IPS DF 4.7 (cell line): ENCODE measurements at regions not wholly inside any gene's neighbourhood (a gene's known extent, or its start where the extent isn't known, plus 50 kb on each side); places are given as distances from the start of the nearest gene placed in this dataset.
"Not testable (repeated sequence)": the region's sequence is repeated elsewhere in the genome, so short reads cannot be mapped to it uniquely, and the experiment has no call there.

Experiments used
- DNase-seq: peaks from one replicate; pipeline ENCODE4 v3.0.0-alpha.2; 2013; ENCODE audit warnings: low spot score; ENCODE audit errors: extremely low read depth

- DNase-seq: no peak
Measured at GRCh38 chr1:193406901-193407300, 220.5 kb upstream of the B3GALT2 start.

DNA sequence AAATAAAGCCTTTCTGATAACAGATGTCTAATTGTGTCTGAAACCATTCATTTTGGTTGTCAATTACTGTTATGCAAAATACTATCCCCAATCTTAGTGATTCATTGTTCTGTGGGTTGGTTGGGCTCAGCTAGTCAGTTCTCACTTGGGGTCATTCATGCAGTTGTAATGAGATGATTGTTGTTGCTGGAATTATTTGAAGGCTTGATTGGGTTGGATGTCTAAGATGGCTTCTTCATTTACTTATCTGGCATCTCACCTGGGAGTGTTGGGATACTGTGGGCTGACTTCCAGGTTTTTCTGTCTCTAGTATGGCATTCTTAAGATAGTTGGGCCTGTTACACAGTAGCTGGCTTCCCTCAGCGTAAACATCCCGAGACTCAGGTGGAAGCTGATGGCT, 217.8 kb upstream of the B3GALT2 start:
- no peak for DNase-seq

DNA sequence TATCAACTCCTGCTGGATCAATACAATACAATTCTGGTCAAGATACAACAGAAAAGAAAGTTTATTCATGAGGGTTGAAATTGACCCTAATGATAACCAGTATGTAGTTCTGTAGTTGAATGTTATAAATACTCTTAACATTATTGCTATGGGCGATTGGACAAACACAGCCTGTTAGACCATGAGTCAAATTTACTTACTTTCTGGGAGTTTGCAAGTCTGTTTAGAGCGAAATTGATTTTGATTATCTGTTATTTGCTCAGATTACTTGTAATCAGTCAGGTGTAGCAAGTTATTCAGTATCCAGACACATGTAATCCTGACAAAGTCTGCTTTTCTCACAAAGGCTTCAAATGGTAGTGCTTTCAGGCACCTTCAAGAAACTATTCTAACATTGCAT, 216.6 kb upstream of the B3GALT2 start:
- no peak for DNase-seq

DNA sequence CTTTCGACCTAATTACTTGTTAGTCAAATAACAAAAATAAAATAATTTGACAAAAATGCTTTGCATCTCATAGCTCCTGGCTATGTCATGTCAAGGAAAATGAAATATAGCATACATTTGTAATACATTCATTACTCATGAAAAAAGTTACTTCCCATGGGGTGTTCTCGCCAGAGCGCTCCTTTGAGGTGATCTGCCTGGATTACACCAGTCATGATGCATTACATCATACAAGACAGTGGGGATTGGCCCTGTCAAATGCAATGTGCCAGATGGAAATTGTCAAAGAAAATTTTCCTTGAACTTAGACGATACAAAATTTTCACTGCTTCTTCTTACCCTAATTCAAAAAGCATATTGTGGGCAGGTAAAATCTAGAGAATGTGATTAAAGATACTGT, 215.6 kb upstream of the B3GALT2 start:
- DNase-seq: no peak

DNA sequence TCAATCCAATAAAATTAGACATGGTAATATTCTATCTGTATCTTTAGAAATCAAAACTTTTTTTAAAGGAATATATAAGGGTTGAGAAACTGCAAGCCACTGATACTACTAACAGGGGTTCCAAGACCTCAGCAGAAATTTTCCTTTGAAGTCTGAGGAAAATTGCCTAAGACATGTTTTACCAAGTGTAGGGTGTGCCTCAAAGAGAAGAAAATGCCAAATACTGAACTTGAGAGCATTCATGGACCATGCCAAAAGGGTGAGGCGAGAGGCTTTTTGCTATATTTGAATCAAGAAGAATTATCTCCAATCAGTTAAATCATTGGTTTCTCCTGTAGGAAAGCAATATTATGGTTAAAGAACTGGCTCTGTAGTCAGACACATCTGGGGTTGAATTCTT, 207.9 kb upstream of the B3GALT2 start:
- no peak for DNase-seq

DNA sequence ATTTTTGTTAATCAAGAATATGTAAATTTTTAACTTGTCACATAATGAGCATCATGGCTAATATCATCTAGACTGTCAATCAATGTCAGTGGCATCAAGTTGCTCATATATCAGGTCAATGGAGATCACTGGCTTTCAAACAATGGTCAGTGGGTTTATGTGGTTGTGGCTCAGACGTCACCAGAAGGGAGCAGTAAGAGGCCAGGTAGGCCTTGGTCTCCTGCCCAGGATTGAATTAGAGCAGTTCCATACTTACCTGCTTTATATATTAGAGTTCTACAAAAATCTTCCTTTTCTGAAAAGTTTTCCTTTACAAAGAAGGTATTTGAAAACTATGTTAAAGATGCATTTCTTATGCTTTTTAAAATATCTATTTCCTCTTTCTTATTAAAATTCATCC, 206.3 kb upstream of the B3GALT2 start:
- no peak for DNase-seq

DNA sequence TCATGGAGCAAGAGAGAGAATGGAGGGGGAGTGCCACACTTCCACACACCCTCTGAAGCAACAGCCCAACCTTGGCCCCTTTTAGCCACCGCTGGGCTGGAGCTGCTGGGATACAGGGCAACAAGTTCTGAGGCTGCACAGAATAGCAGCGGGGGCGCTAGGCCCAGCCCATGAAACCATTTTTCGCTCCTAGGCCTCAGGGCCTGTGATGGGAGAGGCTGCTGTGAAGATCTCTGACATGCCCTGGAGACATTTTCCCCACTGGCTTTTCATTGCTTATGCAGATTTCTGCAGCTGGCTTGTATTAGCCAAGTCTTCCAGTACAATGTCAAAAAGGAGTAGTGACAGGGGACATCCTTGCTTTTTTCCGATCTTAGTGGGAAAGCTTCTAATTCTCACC, 202.3 kb upstream of the B3GALT2 start:
- DNase-seq: no peak

- DNase-seq: no peak
Measured at GRCh38 chr1:193388165-193388564, 201.8 kb upstream of the B3GALT2 start.

- DNase-seq: no peak
Measured at GRCh38 chr1:193387406-193387805, 201.0 kb upstream of the B3GALT2 start.

- DNase-seq: not testable (repeated sequence)
Measured at GRCh38 chr1:193378451-193378850, 192.0 kb upstream of the B3GALT2 start.

DNA sequence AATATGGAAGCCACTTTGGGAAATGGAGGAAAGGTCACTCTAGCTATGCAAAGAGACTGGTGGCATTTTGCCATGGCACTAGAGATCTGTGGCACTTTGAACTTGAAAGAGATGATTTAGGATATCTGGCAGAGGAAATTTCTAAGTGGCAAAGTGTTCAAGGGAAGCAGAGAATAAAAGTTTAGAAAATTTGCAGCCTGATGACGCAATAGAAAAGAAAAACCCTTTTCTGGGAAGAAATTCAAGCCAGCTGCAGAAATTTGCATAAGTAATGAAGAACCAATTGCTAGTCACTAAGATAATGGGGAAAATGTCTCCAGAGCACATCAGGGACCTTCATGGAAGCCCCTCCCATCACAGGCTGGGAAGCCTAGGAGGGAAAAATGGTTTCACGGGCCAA, 191.1 kb upstream of the B3GALT2 start:
- no peak for DNase-seq

DNA sequence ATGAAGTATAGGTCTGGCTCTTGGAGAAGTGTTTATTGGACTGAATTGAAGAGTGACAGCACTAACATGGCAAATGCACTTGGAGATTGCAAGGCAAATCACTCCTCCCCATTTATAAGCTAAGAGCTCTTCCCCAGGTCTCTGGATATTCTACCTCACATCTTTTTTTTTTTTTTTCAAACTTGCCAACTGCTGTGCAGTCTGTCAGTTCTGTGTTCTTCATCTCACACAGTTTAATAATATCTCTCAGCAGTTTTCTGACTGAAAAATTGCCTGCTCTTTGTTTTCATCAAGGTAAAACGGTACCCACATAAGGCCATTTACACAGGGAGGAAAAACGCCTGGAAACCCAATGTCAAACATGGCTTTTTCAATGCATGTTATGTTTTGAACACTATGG, 186.1 kb upstream of the B3GALT2 start:
- DNase-seq: no peak

GRCh38 chr1:193368302-193368701, 181.9 kb upstream of the B3GALT2 start:
- no peak for DNase-seq

- DNase-seq: no peak
Measured at GRCh38 chr1:193367863-193368262, 181.4 kb upstream of the B3GALT2 start.

- DNase-seq: no peak
Measured at GRCh38 chr1:193366764-193367507, 180.5 kb upstream of the B3GALT2 start.

- DNase-seq: no peak
Measured at GRCh38 chr1:193365966-193366365, 179.6 kb upstream of the B3GALT2 start.

GRCh38 chr1:193359631-193360030, 173.2 kb upstream of the B3GALT2 start:
- DNase-seq: no peak

DNA sequence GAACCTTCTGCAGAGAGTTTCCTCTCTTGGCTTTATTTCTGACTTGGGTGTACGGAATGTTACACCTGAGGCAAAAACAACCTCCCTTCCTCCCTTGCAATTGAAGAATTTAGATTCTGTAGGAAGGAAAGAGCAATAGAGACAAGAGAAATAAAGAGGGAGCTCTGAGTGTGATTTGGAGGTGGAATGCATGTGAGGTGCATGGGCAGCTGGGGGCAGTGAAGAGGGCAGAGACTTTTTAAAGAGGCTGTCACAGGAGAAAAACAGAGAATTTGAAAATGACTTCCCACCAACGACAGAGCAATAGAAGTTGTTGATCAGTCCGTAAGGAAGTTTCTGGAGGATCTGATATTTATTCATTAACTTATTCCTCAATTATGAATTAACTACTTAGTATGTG, 172.0 kb upstream of the B3GALT2 start:
- DNase-seq: no peak

- DNase-seq: no peak
Measured at GRCh38 chr1:193356249-193356648, 169.8 kb upstream of the B3GALT2 start.

GRCh38 chr1:193355626-193356025, 169.2 kb upstream of the B3GALT2 start:
- no peak for DNase-seq

GRCh38 chr1:193355178-193355577, 168.8 kb upstream of the B3GALT2 start:
- no peak for DNase-seq

DNA sequence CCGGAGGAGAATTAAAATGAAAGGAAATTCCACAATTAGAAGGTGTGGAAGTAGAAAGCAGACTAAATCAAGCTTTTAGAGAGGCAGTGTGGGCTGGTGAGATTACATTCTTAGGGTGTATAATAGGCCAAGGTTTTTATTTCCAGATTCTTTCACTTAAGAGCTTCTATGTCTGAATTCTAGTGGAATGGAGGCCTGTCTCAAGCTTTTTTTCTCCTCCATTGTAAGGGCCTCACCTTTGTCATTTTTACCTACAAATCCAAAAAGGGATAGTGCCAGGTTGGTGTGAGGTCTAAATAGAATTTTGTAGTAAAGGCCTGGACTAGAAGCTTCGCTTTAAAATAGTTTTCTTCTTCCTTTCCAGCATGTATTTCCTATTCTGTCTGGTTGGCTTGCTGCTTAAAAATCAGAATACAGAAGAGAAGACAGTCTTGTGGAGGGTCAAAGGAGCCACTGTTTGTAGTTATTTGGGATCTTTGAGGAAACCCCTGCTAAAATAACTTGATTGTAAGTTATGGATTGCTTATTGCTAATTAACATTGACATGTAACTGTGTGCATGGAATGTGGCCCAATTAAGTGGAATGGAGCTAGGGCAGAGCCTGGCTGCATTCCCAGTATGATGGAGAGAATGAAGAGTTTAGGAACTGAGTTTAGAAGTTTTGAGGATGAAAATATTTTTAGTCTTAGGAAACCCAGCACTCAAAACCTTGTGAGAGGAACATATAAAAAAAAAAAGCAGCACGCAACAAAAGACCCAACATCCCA, 162.5 kb upstream of the B3GALT2 start:
- no peak for DNase-seq
